Hepatocyte (in vitro differentiated cells): ENCODE measurements at regions not wholly inside any gene's neighbourhood (a gene's known extent, or its start where the extent isn't known, plus 50 kb on each side); places are given as distances from the start of the nearest gene placed in this dataset.

ENCODE experiments used
- DNase-seq: peaks from one replicate; pipeline ENCODE4 v3.0.0-alpha.2; 2016; ENCODE audit warnings: low spot score
- H2AFZ ChIP-seq: fragments of 200-600 bp; sonication (generic); 2 replicates; pipeline ENCODE4 v1.6.0; 2016; ENCODE audit warnings: antibody characterized with exemption, mild to moderate bottlenecking
- H3K27ac ChIP-seq: fragments of 200-600 bp; sonication (generic); 2 replicates; pipeline ENCODE4 v1.5.1; 2016; ENCODE audit warnings: mild to moderate bottlenecking
- H3K27me3 ChIP-seq: fragments of 200-600 bp; sonication (generic); 2 replicates; pipeline ENCODE4 v1.6.1; 2016
- H3K36me3 ChIP-seq: fragments of 200-600 bp; sonication (generic); replicated peaks from 2 replicates; pipeline ENCODE4 v1.5.1; 2016; ENCODE audit warnings: low read depth; ENCODE audit not compliant: insufficient read depth
- H3K4me1 ChIP-seq: fragments of 200-600 bp; sonication (generic); 2 replicates; pipeline ENCODE4 v1.5.1; 2016; ENCODE audit warnings: mild to moderate bottlenecking, moderate library complexity; ENCODE audit not compliant: insufficient read depth
- H3K4me2 ChIP-seq: fragments of 200-600 bp; sonication (generic); 2 replicates; pipeline ENCODE4 v1.6.0; 2016
- H3K4me3 ChIP-seq: fragments of 200-600 bp; sonication (generic); 2 replicates; pipeline ENCODE4 v1.5.1; 2016; ENCODE audit warnings: mild to moderate bottlenecking
- H3K79me2 ChIP-seq: fragments of 200-600 bp; sonication (generic); 2 replicates; pipeline ENCODE4 v1.6.0; 2017; ENCODE audit warnings: mild to moderate bottlenecking
- H3K9me2 ChIP-seq: fragments of 200-600 bp; sonication (generic); replicated peaks from 2 replicates; pipeline ENCODE4 v1.6.0; 2017; ENCODE audit warnings: mild to moderate bottlenecking; ENCODE audit not compliant: insufficient read depth
- H3K9me3 ChIP-seq: fragments of 200-600 bp; sonication (generic); 2 replicates; pipeline ENCODE4 v1.5.1; 2016; ENCODE audit warnings: low read depth, mild to moderate bottlenecking
- H4K20me1 ChIP-seq: fragments of 200-600 bp; sonication (generic); 2 replicates; pipeline ENCODE4 v1.6.0; 2016; ENCODE audit warnings: mild to moderate bottlenecking; ENCODE audit not compliant: insufficient read depth, poor library complexity, severe bottlenecking
- CTCF ChIP-seq: fragments of 200-600 bp; sonication (generic); IDR thresholded peaks from 2 replicates; pipeline ENCODE4 v1.5.1; 2016; ENCODE audit warnings: antibody characterized with exemption, mild to moderate bottlenecking; ENCODE audit not compliant: poor library complexity
- EZH2 ChIP-seq: fragments of 200-600 bp; sonication (generic); IDR thresholded peaks from 2 replicates; pipeline ENCODE4 v1.6.1; 2016; ENCODE audit warnings: antibody characterized with exemption, mild to moderate bottlenecking, borderline replicate concordance
- EZH2phosphoT487 ChIP-seq: fragments of 200-600 bp; sonication (generic); IDR thresholded peaks from one replicate; pipeline ENCODE4 v1.6.1; 2018; ENCODE audit warnings: antibody characterized with exemption, mild to moderate bottlenecking, low read depth, moderate library complexity; ENCODE audit not compliant: unreplicated experiment, severe bottlenecking
- WGBS: methylation state at CpG from one replicate; pipeline ENCODE4 v1.1.6; 2016; ENCODE audit warnings: low lambda C conversion rate; ENCODE audit errors: missing lambda C conversion rate; 5-methylcytosine and 5-hydroxymethylcytosine counted together

DNA sequence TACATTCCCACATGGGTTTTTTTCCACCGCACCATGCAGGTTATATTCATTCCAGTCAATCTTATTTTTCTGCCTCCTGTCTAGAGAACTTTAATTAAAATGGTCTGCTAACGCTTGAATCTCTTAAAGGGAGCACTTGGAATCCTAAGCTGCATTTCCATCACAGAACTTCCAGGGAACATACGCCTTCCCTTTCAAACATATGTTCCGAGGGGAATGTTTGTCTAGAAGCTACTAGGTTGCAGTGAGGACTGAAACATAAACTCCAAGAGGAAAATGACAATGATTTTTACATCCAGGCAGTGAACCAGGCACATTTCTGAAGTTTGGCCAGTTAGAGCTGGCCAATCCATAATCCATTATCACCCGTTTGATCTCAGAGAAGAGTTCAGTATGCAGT is 375.5 kb upstream of the NRP1 start:
- TF ChIP-seq CTCF (no peak), EZH2 (no peak), EZH2phosphoT487 (no peak)
- 87% methylated on average over 5 of the region's 5 CpGs for WGBS
- Histone ChIP-seq H3K27me3 (no peaks in the 10 kb centered on the region), H3K36me3 (no peaks in the 10 kb centered on the region), H3K9me2 (no peaks in the 10 kb centered on the region), H3K9me3 (no peaks in the 10 kb centered on the region), H3K79me2 (no peaks in the 10 kb centered on the region), H2AFZ (no peak overlapping the region), H3K4me3 (no peak overlapping the region), H3K4me2 (no peak overlapping the region), H4K20me1 (no peaks in the 10 kb centered on the region), H3K27ac (no peak overlapping the region), H3K4me1 (no peaks in the 10 kb centered on the region)
- no peak for DNase-seq

- Histone ChIP-seq H2AFZ (no peak overlapping the region), H3K9me2 (no peaks in the 10 kb centered on the region), H3K79me2 (no peaks in the 10 kb centered on the region), H4K20me1 (no peaks in the 10 kb centered on the region), H3K9me3 (no peaks in the 10 kb centered on the region), H3K4me2 (no peak overlapping the region), H3K27ac (no peak overlapping the region), H3K27me3 (no peaks in the 10 kb centered on the region), H3K4me1 (no peaks in the 10 kb centered on the region), H3K4me3 (no peak overlapping the region), H3K36me3 (no peaks in the 10 kb centered on the region)
- TF ChIP-seq CTCF (no peak), EZH2 (no peak), EZH2phosphoT487 (no peak)
- no peak for DNase-seq
- 80% methylated on average over 4 of the region's 4 CpGs for WGBS
Measured at GRCh38 chr10:33709008-33709753, 374.7 kb upstream of the NRP1 start.

DNA sequence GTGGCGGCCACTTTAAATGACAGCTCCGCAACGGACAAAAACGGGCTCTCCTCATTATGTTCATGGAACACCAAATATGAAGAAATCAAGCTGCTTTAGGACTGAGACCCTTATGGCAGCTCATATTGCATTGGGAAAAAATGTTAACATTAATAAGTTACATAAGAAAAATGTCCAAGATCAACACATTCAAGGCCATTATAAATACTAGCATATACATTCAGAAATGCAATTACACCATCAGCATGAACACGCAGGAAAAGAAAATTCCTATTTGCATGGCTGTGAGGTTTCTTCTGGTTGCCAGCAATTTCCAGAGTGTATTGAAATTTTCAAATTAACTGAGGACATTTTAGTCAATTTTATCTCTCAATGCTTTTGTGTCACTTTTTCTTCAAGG is 374.1 kb upstream of the NRP1 start:
- Histone ChIP-seq H3K9me2 (no peaks in the 10 kb centered on the region), H3K9me3 (no peaks in the 10 kb centered on the region), H3K4me2 (no peak overlapping the region), H3K79me2 (no peaks in the 10 kb centered on the region), H3K36me3 (no peaks in the 10 kb centered on the region), H3K27ac (no peak overlapping the region), H4K20me1 (no peaks in the 10 kb centered on the region), H3K4me1 (no peaks in the 10 kb centered on the region), H2AFZ (no peak overlapping the region), H3K4me3 (no peak overlapping the region), H3K27me3 (no peaks in the 10 kb centered on the region)
- TF ChIP-seq CTCF (no peak), EZH2phosphoT487 (no peak), EZH2 (no peak)
- WGBS, result 87% methylated on average over 5 of the region's 5 CpGs
- no peak for DNase-seq

DNA sequence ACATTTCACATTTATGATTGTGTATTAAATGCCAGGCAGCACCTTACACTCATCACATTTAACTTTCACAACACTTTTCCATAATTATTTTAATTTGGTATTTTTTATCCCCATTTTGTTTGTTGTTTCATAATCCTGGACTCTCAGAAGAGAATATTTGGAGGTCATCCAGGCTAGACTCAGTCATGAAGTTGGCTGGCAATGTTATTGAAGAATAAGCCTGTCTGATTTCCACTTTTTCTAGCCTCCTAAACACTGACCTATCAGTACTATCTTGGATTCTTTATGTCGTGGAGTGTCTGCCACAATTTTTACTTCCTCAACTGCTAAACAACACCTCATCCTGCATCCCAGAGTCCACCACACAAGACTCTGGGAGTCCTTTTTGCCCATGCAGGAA is 372.3 kb upstream of the NRP1 start:
- no peak overlapping the region for H3K4me3 ChIP-seq
- TF ChIP-seq EZH2phosphoT487, result no peak
- no peak for TF ChIP-seq CTCF
- no peak for TF ChIP-seq EZH2
- no peaks in the 10 kb centered on the region for H3K9me2 ChIP-seq
- no peaks in the 10 kb centered on the region for H3K27me3 ChIP-seq
- no peaks in the 10 kb centered on the region for H3K9me3 ChIP-seq
- no peak overlapping the region for H2AFZ ChIP-seq
- H4K20me1 ChIP-seq, result no peaks in the 10 kb centered on the region
- DNase-seq, result no peak
- WGBS, result 94% methylated on average over 1 of the region's 1 CpG
- H3K36me3 ChIP-seq, result no peaks in the 10 kb centered on the region
- no peaks in the 10 kb centered on the region for H3K79me2 ChIP-seq
- no peak overlapping the region for H3K4me2 ChIP-seq
- H3K4me1 ChIP-seq, result no peaks in the 10 kb centered on the region
- H3K27ac ChIP-seq, result no peak overlapping the region
